Esophagus muscularis mucosa (tissue), 4 donors: ENCODE measurements at regions not wholly inside any gene's neighbourhood (a gene's known extent, or its start where the extent isn't known, plus 50 kb on each side); places are given as distances from the start of the nearest gene placed in this dataset.

Source experiments
- DNase-seq: peaks from one replicate; pipeline ENCODE4 v3.0.0-alpha.2; 2017; ENCODE audit errors: extremely low spot score
- H3K27ac ChIP-seq, 4 donors: fragments of 200-600 bp; sonication (generic); replicated peaks in 1 of 4; 1 replicate in 3 of 4; 2 replicates in 1 of 4; pipeline ENCODE4 v1.5.1; 2016 to 2019; ENCODE audit warnings: mild to moderate bottlenecking in 1 of 4
- H3K27me3 ChIP-seq, 4 donors: fragments of 200-600 bp; sonication (generic); one replicate each; pipeline versions ENCODE4 v1.5.1 to v1.6.0; 2016 to 2019
- H3K36me3 ChIP-seq, 4 donors: fragments of 200-600 bp; sonication (generic); one replicate each; pipeline ENCODE4 v1.5.1; 2016 to 2019
- H3K4me1 ChIP-seq, 4 donors: fragments of 200-600 bp; sonication (generic); one replicate each; pipeline ENCODE4 v1.5.1; 2016 to 2019
- H3K4me3 ChIP-seq, 4 donors: fragments of 200-600 bp; sonication (generic); 1 replicate in 2 of 4; 2 replicates in 2 of 4; pipeline ENCODE4 v1.5.1; 2016 to 2019; ENCODE audit warnings: mild to moderate bottlenecking in 4 of 4, moderate library complexity in 1 of 4
- H3K9me3 ChIP-seq, 4 donors: fragments of 200-600 bp; sonication (generic); 1 replicate in 3 of 4; 2 replicates in 1 of 4; pipeline ENCODE4 v1.5.1; 2016 to 2019
- CTCF ChIP-seq, 3 experiments: fragments of 200-600 bp in 2 of 3; fragments of 450-650 bp in 1 of 3; sonication (generic) in 2 of 3; IDR thresholded peaks; one replicate each; pipeline ENCODE4 v1.5.1; 2017 to 2019; ENCODE audit warnings: antibody characterized with exemption in 3 of 3, mild to moderate bottlenecking in 2 of 3, moderate library complexity in 1 of 3
- EP300 ChIP-seq: sonication (generic); formaldehyde crosslinking; IDR thresholded peaks from one replicate; pipeline ENCODE4 v1.6.1; 2017; ENCODE audit warnings: antibody characterized with exemption
- POLR2A ChIP-seq: fragments of 450-650 bp; IDR thresholded peaks from one replicate; pipeline ENCODE4 v1.6.1; 2017; ENCODE audit warnings: antibody characterized with exemption, moderate library complexity, mild to moderate bottlenecking, low read depth
- POLR2AphosphoS5 ChIP-seq, 2 donors: sonication (generic); formaldehyde crosslinking; IDR thresholded peaks; one replicate each; pipeline ENCODE4 v1.6.1; 2017; ENCODE audit warnings: antibody characterized with exemption in 2 of 2
- WGBS: methylation state at CpG from one replicate; pipeline ENCODE4 v1.1.5; 2018; 5-methylcytosine and 5-hydroxymethylcytosine counted together
- intact Hi-C: fragments of 100-400 bp; cut with DNase I; formaldehyde crosslinking; loops from one replicate; pipeline ENCODE4 v1.15.1; 2023

- Histone ChIP-seq H3K4me3 (no peak overlapping the region), H3K4me1 (peaks cover 1 to 21% (median 16%) of the 10 kb centered on the region in 4 donors), H3K27ac (no peak overlapping the region), H3K36me3 (peaks cover 0 to 42% (median 0%) of the 10 kb centered on the region in 4 donors), H3K9me3 (no peaks in the 10 kb centered on the region), H3K27me3 (no peaks in the 10 kb centered on the region)
- TF ChIP-seq POLR2AphosphoS5 (IDR thresholded peaks at IDR 0.05), result no peak
- no peak for TF ChIP-seq EP300
- no peak for TF ChIP-seq CTCF (IDR thresholded peaks at IDR 0.05)
- TF ChIP-seq POLR2A, result no peak
- 93% methylated on average over 4 of the region's 4 CpGs for WGBS
- no peak for DNase-seq
- intact Hi-C loops, result no loop called here
Measured at GRCh38 chr2:196244966-196245365, 73.6 kb upstream of the STK17B start.

GRCh38 chr2:196245378-196246140 is 74.2 kb upstream of the STK17B start:
- Histone ChIP-seq H3K36me3 (peaks cover 0 to 44% (median 0%) of the 10 kb centered on the region in 4 donors), H3K27me3 (no peaks in the 10 kb centered on the region), H3K9me3 (no peaks in the 10 kb centered on the region), H3K4me1 (peaks cover 0 to 20% (median 16%) of the 10 kb centered on the region in 4 donors), H3K4me3 (no peak overlapping the region), H3K27ac (no peak overlapping the region)
- 85% methylated on average over 4 of the region's 4 CpGs for WGBS
- no peak for DNase-seq
- TF ChIP-seq EP300 (no peak), CTCF (IDR thresholded peaks at IDR 0.05) (no peak), POLR2A (no peak), POLR2AphosphoS5 (IDR thresholded peaks at IDR 0.05) (no peak)
- intact Hi-C loops, result no loop called here

DNA sequence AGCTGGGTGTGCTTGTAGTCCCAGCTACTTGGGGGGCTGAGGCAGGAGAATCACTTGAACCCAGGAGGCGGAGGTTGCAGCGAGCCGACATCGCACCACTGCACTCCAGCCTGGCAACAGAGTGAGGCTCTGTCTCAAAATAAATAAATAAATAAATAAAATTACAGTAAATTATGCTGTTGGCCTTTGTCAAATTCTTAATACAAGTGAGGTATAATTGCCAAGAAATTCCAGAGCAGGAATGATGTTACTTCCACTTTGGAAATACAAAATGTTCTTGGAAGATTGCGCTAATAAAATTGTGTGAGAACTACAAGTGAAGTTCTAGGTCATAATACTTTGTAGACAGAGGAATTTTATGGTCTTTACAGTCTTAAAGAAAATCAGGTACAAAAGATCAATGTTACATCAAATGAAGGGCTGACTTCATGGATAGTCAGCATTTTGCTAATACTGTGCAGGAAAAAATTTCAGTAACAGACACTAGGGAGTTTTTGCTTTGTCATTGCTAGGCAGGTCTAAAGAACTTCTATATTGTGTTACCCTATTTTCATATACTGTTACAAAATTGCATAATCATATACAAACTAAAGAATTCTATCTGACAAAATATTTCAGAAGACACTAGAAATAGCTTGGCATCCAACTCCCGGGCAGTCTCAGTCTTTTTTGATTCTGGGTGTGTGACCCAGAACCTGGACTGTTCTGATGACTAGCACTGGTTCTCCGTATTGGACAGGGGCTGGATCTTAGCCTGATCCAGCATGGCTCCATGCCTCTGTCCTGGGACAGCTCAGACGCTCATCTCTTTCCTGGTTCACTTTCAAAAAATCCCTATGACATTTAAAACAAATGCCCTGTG is 76.0 kb upstream of the STK17B start:
- H3K27ac ChIP-seq, result peak overlapping the region in 3 of 4 donors; percentile 37 to 53 (median 48)
- no peak for TF ChIP-seq EP300
- no peak for TF ChIP-seq CTCF (IDR thresholded peaks at IDR 0.05)
- no peak for TF ChIP-seq POLR2AphosphoS5 (IDR thresholded peaks at IDR 0.05)
- TF ChIP-seq POLR2A, result no peak
- H3K4me3 ChIP-seq, result no peak overlapping the region
- WGBS, result 72% methylated on average over 8 of the region's 8 CpGs
- no peak for DNase-seq
- no peaks in the 10 kb centered on the region for H3K27me3 ChIP-seq
- intact Hi-C loops, result no loop called here
- peaks cover 0 to 42% (median 0%) of the 10 kb centered on the region in 4 donors for H3K36me3 ChIP-seq
- no peaks in the 10 kb centered on the region for H3K9me3 ChIP-seq
- H3K4me1 ChIP-seq, result peaks cover 0 to 20% (median 15%) of the 10 kb centered on the region in 4 donors

GRCh38 chr2:196247976-196248280 is 76.5 kb upstream of the STK17B start:
- no peak for TF ChIP-seq EP300
- no peak for TF ChIP-seq POLR2AphosphoS5 (IDR thresholded peaks at IDR 0.05)
- TF ChIP-seq POLR2A, result no peak
- no peak for TF ChIP-seq CTCF (IDR thresholded peaks at IDR 0.05)
- intact Hi-C loops, result no loop called here
- H3K27ac ChIP-seq, result peak overlapping the region in 3 of 4 donors; percentile 37 to 53 (median 48)
- peaks cover 0 to 46% (median 0%) of the 10 kb centered on the region in 4 donors for H3K36me3 ChIP-seq
- no peaks in the 10 kb centered on the region for H3K27me3 ChIP-seq
- 56% methylated on average over 3 of the region's 3 CpGs for WGBS
- no peak overlapping the region for H3K4me3 ChIP-seq
- H3K4me1 ChIP-seq, result peaks cover 0 to 20% (median 15%) of the 10 kb centered on the region in 4 donors
- no peaks in the 10 kb centered on the region for H3K9me3 ChIP-seq
- no peak for DNase-seq
